Uterus (tissue), 3 donors: ENCODE measurements at regions not wholly inside any gene's neighbourhood (a gene's known extent, or its start where the extent isn't known, plus 50 kb on each side); places are given as distances from the start of the nearest gene placed in this dataset.
"Not testable (repeated sequence)": the region's sequence is repeated elsewhere in the genome, so short reads cannot be mapped to it uniquely, and the experiment has no call there.

ENCODE experiments used
- DNase-seq, 2 donors: peaks; one replicate each; pipeline ENCODE4 v3.0.0-alpha.2; 2019 to 2020
- H3K27ac ChIP-seq, 2 donors: fragments of 200-600 bp; sonication (generic); 1 replicate in 1 of 2; 2 replicates in 1 of 2; pipeline ENCODE4 v1.5.1; 2016 to 2018
- H3K27me3 ChIP-seq, 2 donors: fragments of 200-600 bp; sonication (generic); one replicate each; pipeline ENCODE4 v1.5.1; 2018 to 2019; ENCODE audit warnings: control low read depth in 1 of 2
- H3K36me3 ChIP-seq, 2 donors: fragments of 200-600 bp; sonication (generic); one replicate each; pipeline ENCODE4 v1.5.1; 2019; ENCODE audit warnings: control low read depth in 1 of 2
- H3K4me1 ChIP-seq, 2 donors: fragments of 200-600 bp; sonication (generic); one replicate each; pipeline ENCODE4 v1.5.1; 2018 to 2019; ENCODE audit warnings: control low read depth in 1 of 2
- H3K4me3 ChIP-seq, 2 donors: fragments of 200-600 bp; sonication (generic); 1 replicate in 1 of 2; 2 replicates in 1 of 2; pipeline ENCODE4 v1.5.1; 2018 to 2019; ENCODE audit warnings: mild to moderate bottlenecking in 1 of 2
- H3K9me3 ChIP-seq, 2 donors: fragments of 200-600 bp; sonication (generic); one replicate each; pipeline ENCODE4 v1.5.1; 2019; ENCODE audit warnings: control low read depth in 1 of 2
- CTCF ChIP-seq, 4 experiments: fragments of 200-600 bp in 2 of 4; fragments of 450-650 bp in 2 of 4; sonication (generic) in 2 of 4; IDR thresholded peaks; one replicate each; pipeline ENCODE4 v1.5.1; 2016 to 2019; ENCODE audit warnings: antibody characterized with exemption in 4 of 4, mild to moderate bottlenecking in 2 of 4, moderate library complexity in 1 of 4
- POLR2A ChIP-seq, 2 donors: fragments of 450-650 bp; IDR thresholded peaks; one replicate each; pipeline ENCODE4 v1.6.1; 2016; ENCODE audit warnings: antibody characterized with exemption in 2 of 2, mild to moderate bottlenecking in 1 of 2, moderate library complexity in 1 of 2
- intact Hi-C: fragments of 100-400 bp; cut with DNase I; formaldehyde crosslinking; loops from one replicate; pipeline ENCODE4 v1.15.1; 2023; ENCODE audit warnings: low total_unique reads
- donor health status: DM: yes; HTN: yes; CAD: no.

- no peaks in the 10 kb centered on the region for H3K27me3 ChIP-seq
- H3K4me1 ChIP-seq, result no peaks in the 10 kb centered on the region
- H3K4me3 ChIP-seq, result no peak overlapping the region
- no peaks in the 10 kb centered on the region for H3K36me3 ChIP-seq
- no peak for DNase-seq
- H3K9me3 ChIP-seq, result no peaks in the 10 kb centered on the region
- no peak overlapping the region for H3K27ac ChIP-seq
- intact Hi-C loops, result no loop called here
- TF ChIP-seq POLR2A (IDR thresholded peaks at IDR 0.05) (no peak), CTCF (IDR thresholded peaks at IDR 0.05) (no peak)
These were observed 297.8 kb downstream of the MYCN start for GRCh38 chr2:16238001-16238761.

GRCh38 chr2:16235747-16236146, 295.4 kb downstream of the MYCN start:
- no peaks in the 10 kb centered on the region for H3K36me3 ChIP-seq
- H3K9me3 ChIP-seq, result no peaks in the 10 kb centered on the region
- H3K4me1 ChIP-seq, result no peaks in the 10 kb centered on the region
- no peak for DNase-seq
- intact Hi-C loops, result no loop called here
- TF ChIP-seq POLR2A (IDR thresholded peaks at IDR 0.05) (no peak), CTCF (IDR thresholded peaks at IDR 0.05) (no peak)
- H3K27ac ChIP-seq, result no peak overlapping the region
- no peaks in the 10 kb centered on the region for H3K27me3 ChIP-seq
- no peak overlapping the region for H3K4me3 ChIP-seq

GRCh38 chr2:16235291-16235690, 294.9 kb downstream of the MYCN start:
- intact Hi-C loops, result not testable (repeated sequence)

GRCh38 chr2:16228951-16229350, 288.6 kb downstream of the MYCN start:
- Histone ChIP-seq H3K27me3 (no peaks in the 10 kb centered on the region), H3K9me3 (no peaks in the 10 kb centered on the region), H3K27ac (no peak overlapping the region), H3K4me3 (no peak overlapping the region), H3K36me3 (no peaks in the 10 kb centered on the region), H3K4me1 (no peaks in the 10 kb centered on the region)
- no peak for DNase-seq
- intact Hi-C loops, result no loop called here
- TF ChIP-seq POLR2A (IDR thresholded peaks at IDR 0.05) (no peak), CTCF (IDR thresholded peaks at IDR 0.05) (no peak)

More at GRCh38 chr2:16235291-16235690, 294.9 kb downstream of the MYCN start:
- not testable (repeated sequence) for H3K4me3 ChIP-seq, H3K36me3 ChIP-seq, DNase-seq, H3K27ac ChIP-seq, H3K4me1 ChIP-seq, H3K27me3 ChIP-seq, H3K9me3 ChIP-seq

- intact Hi-C loops, result no loop called here
- no peaks in the 10 kb centered on the region for H3K36me3 ChIP-seq
- no peaks in the 10 kb centered on the region for H3K9me3 ChIP-seq
- TF ChIP-seq POLR2A (IDR thresholded peaks at IDR 0.05), result no peak
- no peak for TF ChIP-seq CTCF (IDR thresholded peaks at IDR 0.05)
- H3K4me3 ChIP-seq, result no peak overlapping the region
- no peaks in the 10 kb centered on the region for H3K27me3 ChIP-seq
- H3K4me1 ChIP-seq, result no peaks in the 10 kb centered on the region
- no peak overlapping the region for H3K27ac ChIP-seq
- no peak for DNase-seq
These were observed 288.1 kb downstream of the MYCN start for GRCh38 chr2:16228471-16228870.
